HEK293 (cell line): ENCODE measurements at regions not wholly inside any gene's neighbourhood (a gene's known extent, or its start where the extent isn't known, plus 50 kb on each side); places are given as distances from the start of the nearest gene placed in this dataset.

ENCODE experiments used
- CTCF ChIP-seq: fragments of 450-650 bp; formaldehyde crosslinking; IDR thresholded peaks from 2 replicates; pipeline ENCODE4 v1.5.1; 2016; ENCODE audit warnings: missing biosample characterization, missing genetic modification characterization
- KLF9 ChIP-seq: fragments of 450-650 bp; formaldehyde crosslinking; IDR thresholded peaks from 2 replicates; pipeline ENCODE4 v1.5.1; 2016; ENCODE audit warnings: missing biosample characterization, missing genetic modification characterization, low read depth
- MYNN ChIP-seq: fragments of 450-650 bp; formaldehyde crosslinking; IDR thresholded peaks from 2 replicates; pipeline ENCODE4 v1.5.1; 2016; ENCODE audit warnings: missing biosample characterization, missing genetic modification characterization, borderline replicate concordance
- PRDM10 ChIP-seq: fragments of 450-650 bp; formaldehyde crosslinking; IDR thresholded peaks from 2 replicates; pipeline ENCODE4 v1.5.1; 2016; ENCODE audit warnings: missing biosample characterization, missing genetic modification characterization
- TCF7L2 ChIP-seq: IDR thresholded peaks from 2 replicates; pipeline ENCODE4 v1.6.1; 2011; ENCODE audit warnings: low read depth, mild to moderate bottlenecking, inconsistent platforms, low read length, moderate library complexity, borderline replicate concordance
- ZNF138 ChIP-seq: fragments of 450-650 bp; formaldehyde crosslinking; IDR thresholded peaks from 2 replicates; pipeline ENCODE4 v1.5.1; 2016; ENCODE audit warnings: missing biosample characterization, missing genetic modification characterization, borderline replicate concordance
- ZNF18 ChIP-seq: fragments of 450-650 bp; formaldehyde crosslinking; IDR thresholded peaks from 2 replicates; pipeline ENCODE4 v1.5.1; 2016; ENCODE audit warnings: missing biosample characterization, missing genetic modification characterization
- ZNF600 ChIP-seq: fragments of 450-650 bp; formaldehyde crosslinking; IDR thresholded peaks from 2 replicates; pipeline ENCODE4 v1.5.1; 2016; ENCODE audit warnings: missing biosample characterization, missing genetic modification characterization
- ZNF639 ChIP-seq: fragments of 450-650 bp; formaldehyde crosslinking; IDR thresholded peaks from 2 replicates; pipeline ENCODE4 v1.5.1; 2016; ENCODE audit warnings: missing biosample characterization, missing genetic modification characterization
- ZNF664 ChIP-seq: fragments of 450-650 bp; formaldehyde crosslinking; IDR thresholded peaks from 2 replicates; pipeline ENCODE4 v1.5.1; 2016; ENCODE audit warnings: missing biosample characterization, missing genetic modification characterization
- ZSCAN18 ChIP-seq: fragments of 450-650 bp; formaldehyde crosslinking; IDR thresholded peaks from 2 replicates; pipeline ENCODE4 v1.5.1; 2016; ENCODE audit warnings: missing biosample characterization, missing genetic modification characterization
- ZXDB ChIP-seq: fragments of 450-650 bp; formaldehyde crosslinking; IDR thresholded peaks from 2 replicates; pipeline ENCODE4 v1.5.1; 2016; ENCODE audit warnings: missing biosample characterization, missing genetic modification characterization

- TF ChIP-seq CTCF (no peak), ZNF664 (tag by site-specific recombination) (no peak), PRDM10 (tag by site-specific recombination) (no peak), ZNF639 (tag by site-specific recombination) (no peak), TCF7L2 (no peak), ZNF18 (no peak), ZXDB (tag by site-specific recombination) (no peak), MYNN (tag by site-specific recombination) (no peak), ZSCAN18 (tag by site-specific recombination) (no peak), ZNF600 (tag by site-specific recombination) (no peak), KLF9 (no peak), ZNF138 (tag by site-specific recombination) (no peak)
Measured at GRCh38 chr12:98110536-98110935, 404.9 kb upstream of the TMPO start.
